DND-41 (cell line): ENCODE measurements at regions not wholly inside any gene's neighbourhood (a gene's known extent, or its start where the extent isn't known, plus 50 kb on each side); places are given as distances from the start of the nearest gene placed in this dataset.

ENCODE experiments used
- EZH2 ChIP-seq: IDR thresholded peaks from 3 replicates; pipeline ENCODE4 v1.6.1; 2012; ENCODE audit warnings: borderline replicate concordance, low read depth, mild to moderate bottlenecking, moderate library complexity, low read length, inconsistent platforms; ENCODE audit not compliant: severe bottlenecking
- TF ChIP-seq, protein P1 (sequence below): IDR thresholded peaks from 2 replicates; pipeline ENCODE4 v1.5.1; 2012; ENCODE audit warnings: borderline replicate concordance, low read length, moderate library complexity, mild to moderate bottlenecking; ENCODE audit not compliant: poor library complexity, severe bottlenecking; ENCODE audit errors: extremely low read depth

- TF ChIP-seq, protein P1, sequence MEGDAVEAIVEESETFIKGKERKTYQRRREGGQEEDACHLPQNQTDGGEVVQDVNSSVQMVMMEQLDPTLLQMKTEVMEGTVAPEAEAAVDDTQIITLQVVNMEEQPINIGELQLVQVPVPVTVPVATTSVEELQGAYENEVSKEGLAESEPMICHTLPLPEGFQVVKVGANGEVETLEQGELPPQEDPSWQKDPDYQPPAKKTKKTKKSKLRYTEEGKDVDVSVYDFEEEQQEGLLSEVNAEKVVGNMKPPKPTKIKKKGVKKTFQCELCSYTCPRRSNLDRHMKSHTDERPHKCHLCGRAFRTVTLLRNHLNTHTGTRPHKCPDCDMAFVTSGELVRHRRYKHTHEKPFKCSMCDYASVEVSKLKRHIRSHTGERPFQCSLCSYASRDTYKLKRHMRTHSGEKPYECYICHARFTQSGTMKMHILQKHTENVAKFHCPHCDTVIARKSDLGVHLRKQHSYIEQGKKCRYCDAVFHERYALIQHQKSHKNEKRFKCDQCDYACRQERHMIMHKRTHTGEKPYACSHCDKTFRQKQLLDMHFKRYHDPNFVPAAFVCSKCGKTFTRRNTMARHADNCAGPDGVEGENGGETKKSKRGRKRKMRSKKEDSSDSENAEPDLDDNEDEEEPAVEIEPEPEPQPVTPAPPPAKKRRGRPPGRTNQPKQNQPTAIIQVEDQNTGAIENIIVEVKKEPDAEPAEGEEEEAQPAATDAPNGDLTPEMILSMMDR = no peak
- no peak for TF ChIP-seq EZH2
Observed at GRCh38 chr1:224859651-224860050, 69.8 kb upstream of the DNAH14 start.
